KBM-7 (cell line): ENCODE measurements at regions not wholly inside any gene's neighbourhood (a gene's known extent, or its start where the extent isn't known, plus 50 kb on each side); places are given as distances from the start of the nearest gene placed in this dataset.
"Not testable (repeated sequence)": the region's sequence is repeated elsewhere in the genome, so short reads cannot be mapped to it uniquely, and the experiment has no call there.

ENCODE experiments used
- DNase-seq: peaks from one replicate; pipeline ENCODE4 v3.0.0-alpha.2; 2015
- in situ Hi-C: fragments of 300-500 bp; cut with MboI; formaldehyde crosslinking; loops from 2 replicates; pipeline ENCODE4 v1.14.3; 2020; ENCODE audit warnings: low sequenced_read_pairs, low pct_unique_long_range_greater_than_20kb, mixed read lengths

- in situ Hi-C loops = no loop called here
- peak; percentile 6 for DNase-seq
These were observed 267.7 kb downstream of the AACS start for GRCh38 chr12:125332900-125333299.

GRCh38 chr12:125336246-125336645, 271.0 kb downstream of the AACS start:
- in situ Hi-C loops = no loop called here
- no peak for DNase-seq

GRCh38 chr12:125340791-125341190, 275.6 kb downstream of the AACS start:
- in situ Hi-C loops = no loop called here
- no peak for DNase-seq

- DNase-seq = no peak
- in situ Hi-C loops = no loop called here
These were observed 276.2 kb downstream of the AACS start for GRCh38 chr12:125341422-125341821.

- DNase-seq = no peak
- in situ Hi-C loops = no loop called here
These were observed 278.4 kb downstream of the AACS start for GRCh38 chr12:125343649-125344048.

GRCh38 chr12:125346362-125346761, 281.1 kb downstream of the AACS start:
- peak; percentile 28 for DNase-seq
- in situ Hi-C loops = no loop called here

- no peak for DNase-seq
- in situ Hi-C loops = no loop called here
These were observed 286.6 kb downstream of the AACS start for GRCh38 chr12:125351788-125352187.

GRCh38 chr12:125353002-125353401, 287.8 kb downstream of the AACS start:
- in situ Hi-C loops, DNase-seq: not testable (repeated sequence)

- DNase-seq = no peak
- in situ Hi-C loops = no loop called here
These were observed 288.6 kb downstream of the AACS start for GRCh38 chr12:125353871-125354270.

- in situ Hi-C loops = no loop called here
These were observed 290.4 kb downstream of the AACS start for GRCh38 chr12:125355614-125356013.

GRCh38 chr12:125356111-125356510, 290.9 kb downstream of the AACS start:
- in situ Hi-C loops = no loop called here
- no peak for DNase-seq

More at GRCh38 chr12:125355614-125356013, 290.4 kb downstream of the AACS start:
- no peak for DNase-seq

- in situ Hi-C loops = no loop called here
- no peak for DNase-seq
These were observed 292.3 kb downstream of the AACS start for GRCh38 chr12:125357561-125357960.

GRCh38 chr12:125360540-125360939, 295.3 kb downstream of the AACS start:
- in situ Hi-C loops = no loop called here
- DNase-seq = no peak

- DNase-seq = no peak
- in situ Hi-C loops = no loop called here
These were observed 305.8 kb downstream of the AACS start for GRCh38 chr12:125371033-125371432.

GRCh38 chr12:125372085-125372484, 306.9 kb downstream of the AACS start:
- in situ Hi-C loops = no loop called here
- no peak for DNase-seq

GRCh38 chr12:125373375-125373774, 308.1 kb downstream of the AACS start:
- in situ Hi-C loops = no loop called here
- DNase-seq = no peak

- in situ Hi-C loops = no loop called here
- no peak for DNase-seq
These were observed 311.2 kb downstream of the AACS start for GRCh38 chr12:125376422-125376821.

GRCh38 chr12:125377093-125377492, 311.9 kb downstream of the AACS start:
- in situ Hi-C loops = no loop called here

GRCh38 chr12:125381373-125381772, 316.1 kb downstream of the AACS start:
- in situ Hi-C loops = no loop called here
- no peak for DNase-seq

More at GRCh38 chr12:125377093-125377492, 311.9 kb downstream of the AACS start:
- DNase-seq = no peak

- DNase-seq = no peak
- in situ Hi-C loops = no loop called here
These were observed 317.7 kb downstream of the AACS start for GRCh38 chr12:125382926-125383325.

- in situ Hi-C loops = no loop called here
- DNase-seq = no peak
These were observed 321.4 kb downstream of the AACS start for GRCh38 chr12:125386652-125387051.

GRCh38 chr12:125387206-125387605, 322.0 kb downstream of the AACS start:
- no peak for DNase-seq
- in situ Hi-C loops = no loop called here
